Ecto neural progenitor cell (in vitro differentiated cells): ENCODE measurements at regions not wholly inside any gene's neighbourhood (a gene's known extent, or its start where the extent isn't known, plus 50 kb on each side); places are given as distances from the start of the nearest gene placed in this dataset.

Experiments
- DNase-seq: peaks from one replicate; pipeline ENCODE4 v3.0.0-alpha.2; 2018; ENCODE audit warnings: low spot score

- DNase-seq = no peak
These were observed 188.1 kb downstream of the IRX5 start for GRCh38 chr16:55118701-55119260.

GRCh38 chr16:55120408-55120807, 189.7 kb downstream of the IRX5 start:
- no peak for DNase-seq

GRCh38 chr16:55120826-55121225, 190.2 kb downstream of the IRX5 start:
- DNase-seq = no peak

- no peak for DNase-seq
These were observed 193.0 kb downstream of the IRX5 start for GRCh38 chr16:55123652-55124051.

GRCh38 chr16:55125818-55126385, 195.2 kb downstream of the IRX5 start:
- no peak for DNase-seq

- no peak for DNase-seq
These were observed 195.8 kb downstream of the IRX5 start for GRCh38 chr16:55126456-55126855.

- no peak for DNase-seq
These were observed 193.5 kb upstream of the IRX6 start for GRCh38 chr16:55130456-55130855.

- no peak for DNase-seq
These were observed 193.1 kb upstream of the IRX6 start for GRCh38 chr16:55130911-55131310.

GRCh38 chr16:55133654-55134053, 190.3 kb upstream of the IRX6 start:
- DNase-seq = no peak

- no peak for DNase-seq
These were observed 187.4 kb upstream of the IRX6 start for GRCh38 chr16:55136356-55137150.

- no peak for DNase-seq
These were observed 185.7 kb upstream of the IRX6 start for GRCh38 chr16:55138298-55138697.

GRCh38 chr16:55142405-55142804, 181.6 kb upstream of the IRX6 start:
- no peak for DNase-seq

- DNase-seq = no peak
These were observed 179.4 kb upstream of the IRX6 start for GRCh38 chr16:55144651-55145050.

- no peak for DNase-seq
These were observed 178.0 kb upstream of the IRX6 start for GRCh38 chr16:55145771-55146603.

- DNase-seq = no peak
These were observed 177.0 kb upstream of the IRX6 start for GRCh38 chr16:55146966-55147365.

GRCh38 chr16:55147396-55147795, 176.6 kb upstream of the IRX6 start:
- no peak for DNase-seq

- no peak for DNase-seq
These were observed 174.4 kb upstream of the IRX6 start for GRCh38 chr16:55149622-55150021.

GRCh38 chr16:55151561-55152305, 172.3 kb upstream of the IRX6 start:
- DNase-seq = no peak

- DNase-seq = no peak
These were observed 171.1 kb upstream of the IRX6 start for GRCh38 chr16:55152875-55153390.

- no peak for DNase-seq
These were observed 169.7 kb upstream of the IRX6 start for GRCh38 chr16:55154262-55154661.

GRCh38 chr16:55154956-55155355, 169.0 kb upstream of the IRX6 start:
- DNase-seq = no peak

- no peak for DNase-seq
These were observed 168.2 kb upstream of the IRX6 start for GRCh38 chr16:55155815-55156214.
